Islet of Langerhans (tissue), 1 donor: ENCODE measurements at regions not wholly inside any gene's neighbourhood (a gene's known extent, or its start where the extent isn't known, plus 50 kb on each side); places are given as distances from the start of the nearest gene placed in this dataset.

Experiments
- FAIRE-seq: peaks from one replicate; lab custom pipeline; 2011; peaks lifted over from hg19 to GRCh38; lab: Jason Lieb, UNC

DNA sequence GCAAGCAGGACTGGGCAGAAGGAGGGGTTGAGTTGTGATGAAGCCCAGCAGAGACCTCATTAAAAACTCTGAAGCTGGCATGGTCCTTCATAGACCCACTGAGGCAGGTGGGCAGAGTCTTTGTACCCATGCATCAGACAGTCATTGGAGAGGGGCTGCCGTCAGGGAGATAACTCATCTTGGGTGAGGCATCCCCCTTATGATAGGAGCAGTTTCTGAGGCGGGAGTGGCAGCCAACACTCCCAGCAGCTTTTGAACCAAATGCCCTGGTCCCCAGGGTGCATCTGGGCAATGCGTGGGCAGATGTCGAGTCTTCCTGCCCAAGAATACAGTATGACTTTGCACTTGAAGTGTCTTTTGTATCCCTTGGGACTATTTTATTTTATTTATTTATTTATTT is 68.1 kb downstream of the HTR5A start:
- no peak for FAIRE-seq

DNA sequence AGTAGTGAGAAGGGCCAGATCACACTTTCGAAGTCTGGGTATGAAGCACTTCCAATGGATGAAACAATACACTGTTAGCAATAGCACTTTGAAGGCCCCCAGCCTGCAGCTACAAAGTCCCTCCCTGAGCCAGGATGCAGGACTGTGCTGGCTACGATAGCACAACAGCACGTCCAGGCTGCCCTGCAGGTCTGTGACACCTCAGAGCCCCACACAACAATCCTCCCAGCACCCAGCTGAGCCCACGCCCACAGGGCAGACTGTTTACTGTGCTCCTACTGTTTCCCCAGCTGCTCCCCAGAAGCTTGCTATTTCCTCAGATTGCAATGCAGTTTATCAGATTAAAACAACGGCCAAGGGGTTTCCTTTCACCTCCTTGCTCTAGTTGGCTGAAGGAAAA is 71.4 kb downstream of the HTR5A start:
- FAIRE-seq, result no peak

DNA sequence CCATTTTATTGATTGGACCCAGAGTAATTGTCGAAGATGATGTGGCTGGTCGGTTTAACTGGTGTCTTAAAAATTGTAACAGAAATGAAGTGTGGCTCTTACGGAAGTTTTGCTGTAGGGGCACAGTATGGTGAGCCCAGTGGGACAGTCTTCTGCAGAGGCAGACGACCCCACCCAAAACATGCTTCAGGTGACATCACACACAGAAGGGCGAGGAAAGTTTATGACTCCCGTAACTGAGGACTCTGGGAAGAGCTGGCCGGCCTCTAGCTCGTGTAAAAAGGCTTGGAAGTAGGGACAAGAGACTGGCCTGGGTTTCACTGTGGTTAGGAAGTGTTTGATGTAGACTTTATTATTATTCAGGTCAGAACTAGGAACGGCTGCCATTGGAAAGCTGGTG is 73.3 kb downstream of the HTR5A start:
- FAIRE-seq, result no peak

DNA sequence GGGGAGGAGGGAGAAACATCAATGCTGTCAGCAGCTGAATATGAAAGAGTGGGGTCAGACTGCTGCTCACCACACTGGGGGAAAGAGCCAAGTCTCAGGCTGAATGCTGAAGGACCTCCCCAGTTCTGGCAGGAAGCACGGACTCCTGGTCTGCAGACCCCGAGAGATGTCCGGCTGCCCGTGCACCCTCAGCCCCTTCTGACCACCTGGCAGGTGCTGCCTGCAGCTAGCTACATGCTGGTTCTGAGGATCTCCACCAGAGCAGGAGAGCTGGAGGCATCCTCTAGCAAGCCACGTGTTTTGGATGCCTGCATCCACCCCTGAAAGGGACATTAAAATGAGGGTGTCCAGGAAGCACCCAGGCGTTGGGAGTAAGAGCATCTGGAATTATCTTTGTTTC is 74.2 kb downstream of the HTR5A start:
- FAIRE-seq, result no peak

DNA sequence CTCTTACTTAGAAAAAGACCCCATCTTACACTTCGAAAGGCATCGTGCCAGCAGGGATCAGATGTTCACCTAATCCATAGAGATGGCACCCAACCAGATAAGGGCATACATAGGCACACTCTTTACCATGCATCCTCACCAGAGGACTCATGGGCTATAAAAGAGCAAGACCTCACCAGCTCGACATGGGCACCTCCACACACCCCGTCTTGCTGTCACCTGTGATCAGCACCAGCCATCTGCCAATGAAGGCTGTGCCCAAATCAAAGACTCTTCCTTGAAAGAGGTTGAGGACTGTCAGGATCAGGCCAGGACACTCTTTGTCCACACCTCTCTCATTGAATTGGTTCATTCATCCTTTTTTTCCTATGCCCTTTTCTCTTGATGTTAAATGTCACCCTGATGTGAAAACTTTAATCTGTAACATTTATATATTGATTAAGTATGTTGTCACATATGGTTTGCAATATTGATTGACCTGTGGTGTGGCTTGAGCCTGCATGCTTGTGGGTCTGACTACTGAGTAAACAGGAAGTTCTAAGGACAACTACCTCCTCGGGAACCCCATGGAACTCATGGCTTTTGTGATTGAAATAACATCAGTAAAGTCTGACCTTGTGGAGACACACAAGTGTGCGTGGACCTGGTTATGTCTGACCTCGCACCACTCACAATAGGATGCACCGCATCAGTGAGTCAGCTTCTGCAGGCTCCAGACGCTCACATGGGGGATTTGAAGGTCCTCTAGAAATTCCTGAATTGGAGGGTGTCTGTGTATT is 75.5 kb downstream of the HTR5A start:
- no peak for FAIRE-seq

DNA sequence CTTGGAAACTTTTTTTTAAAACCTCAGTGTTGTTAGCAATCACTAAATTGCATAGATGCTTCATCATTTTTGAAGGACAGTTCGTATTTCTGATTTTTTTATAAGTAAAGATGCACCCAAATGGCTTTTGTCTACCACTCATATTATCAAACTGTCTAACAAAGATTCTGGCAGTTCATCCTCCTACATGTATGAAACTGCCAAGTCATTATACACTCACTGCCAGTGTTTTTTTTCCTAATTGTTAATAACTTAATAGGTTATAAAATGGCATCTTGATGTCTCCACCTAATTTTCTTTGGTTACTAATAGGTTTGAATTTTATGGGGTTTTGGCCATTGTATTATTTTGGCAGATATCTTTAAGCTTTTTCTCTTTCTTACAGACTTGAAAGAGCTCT is 77.0 kb downstream of the HTR5A start:
- no peak for FAIRE-seq

DNA sequence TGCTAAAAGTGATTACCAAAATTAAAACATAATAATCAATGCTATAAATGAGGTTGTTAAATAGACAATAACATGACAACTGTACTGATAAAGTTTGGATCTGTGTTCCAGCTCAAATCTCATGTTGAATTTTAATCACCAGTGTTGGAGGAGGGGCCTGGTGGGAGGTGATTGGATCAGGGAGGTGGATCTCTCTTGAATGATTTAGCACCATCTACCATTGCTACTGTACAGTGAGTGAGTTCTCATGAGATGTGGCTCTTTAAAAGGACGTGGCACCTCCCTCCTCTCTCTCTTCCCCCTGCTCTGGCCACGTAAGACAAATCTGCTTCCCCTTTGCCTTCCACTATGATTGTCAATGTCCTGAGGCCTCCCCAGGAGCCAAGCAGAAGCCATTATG is 77.5 kb downstream of the HTR5A start:
- FAIRE-seq, result no peak

DNA sequence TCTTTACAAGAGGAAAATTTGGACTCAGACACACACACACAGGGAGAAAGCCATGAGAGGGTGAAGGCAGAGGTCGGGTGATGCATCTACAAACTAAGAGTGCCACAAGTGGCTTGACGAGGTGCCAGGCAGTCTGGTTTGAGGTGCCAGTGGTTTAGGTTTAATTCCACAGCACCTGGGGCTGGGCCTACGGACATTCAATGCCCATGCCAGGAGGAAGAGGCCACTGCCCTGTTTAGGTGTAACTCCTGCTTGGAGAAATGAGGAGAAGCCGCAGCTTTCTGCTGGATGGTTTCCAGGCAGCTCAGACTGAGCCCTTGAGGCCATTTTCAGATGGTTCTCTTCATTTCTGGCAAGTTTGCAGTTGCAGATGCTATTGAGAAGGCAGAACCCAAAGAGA is 83.6 kb downstream of the HTR5A start:
- no peak for FAIRE-seq

DNA sequence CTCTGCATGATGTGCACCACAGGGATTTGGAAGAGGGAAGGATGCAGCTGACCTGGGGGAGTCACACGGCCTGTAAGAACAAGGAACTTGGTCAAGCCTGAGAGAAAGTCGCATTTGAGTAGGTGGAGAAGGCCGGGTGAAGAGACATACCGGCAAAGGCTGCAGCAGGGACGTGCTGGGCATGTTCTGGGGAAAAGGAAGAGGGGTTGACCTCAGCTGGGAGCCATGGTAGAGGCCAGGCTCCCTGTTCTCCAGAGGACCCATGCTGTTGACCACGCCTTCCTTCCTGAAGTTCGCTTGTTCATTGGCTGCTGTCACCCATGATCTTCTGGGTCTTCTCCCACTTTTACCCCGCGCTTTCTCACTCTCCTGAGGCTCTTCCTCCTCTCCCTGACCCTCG is 84.5 kb downstream of the HTR5A start:
- FAIRE-seq, result no peak

DNA sequence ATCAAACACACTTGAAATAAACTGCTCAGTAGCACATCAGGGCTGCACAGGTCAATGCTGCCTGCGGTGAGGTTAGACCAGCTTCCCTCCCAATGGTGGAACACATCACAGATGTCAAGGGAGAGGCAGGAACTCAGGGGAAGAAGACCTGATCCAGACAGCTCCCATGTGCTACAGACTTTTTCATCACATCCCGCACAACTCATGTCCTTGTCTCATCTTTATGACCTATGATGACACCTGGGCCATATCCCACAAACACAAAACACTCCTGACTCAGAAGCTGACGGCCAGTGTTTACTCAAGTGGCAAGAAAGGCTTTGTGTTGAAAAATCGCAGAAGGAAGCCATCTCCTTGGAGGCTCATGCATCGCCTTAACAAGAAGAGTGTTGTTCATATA is 91.6 kb downstream of the HTR5A start:
- no peak for FAIRE-seq

DNA sequence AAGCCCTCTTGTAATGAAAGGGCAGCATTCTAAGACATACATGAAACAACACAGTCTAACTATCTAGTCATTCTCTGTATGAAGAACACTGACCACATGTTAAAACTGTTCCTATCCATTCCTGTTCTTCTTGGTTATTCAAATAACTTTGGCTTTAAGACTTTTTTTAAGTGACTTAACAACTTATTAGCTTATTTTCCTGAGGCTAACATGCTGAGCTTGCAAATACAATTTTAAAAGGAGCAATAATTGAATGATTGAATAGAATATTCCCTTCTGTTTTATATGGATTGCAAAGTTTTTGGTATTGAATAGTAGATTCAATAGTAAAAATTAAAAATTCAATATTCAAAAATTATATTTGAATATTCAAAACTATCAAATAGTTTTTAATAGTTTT is 92.3 kb downstream of the HTR5A start:
- no peak for FAIRE-seq

DNA sequence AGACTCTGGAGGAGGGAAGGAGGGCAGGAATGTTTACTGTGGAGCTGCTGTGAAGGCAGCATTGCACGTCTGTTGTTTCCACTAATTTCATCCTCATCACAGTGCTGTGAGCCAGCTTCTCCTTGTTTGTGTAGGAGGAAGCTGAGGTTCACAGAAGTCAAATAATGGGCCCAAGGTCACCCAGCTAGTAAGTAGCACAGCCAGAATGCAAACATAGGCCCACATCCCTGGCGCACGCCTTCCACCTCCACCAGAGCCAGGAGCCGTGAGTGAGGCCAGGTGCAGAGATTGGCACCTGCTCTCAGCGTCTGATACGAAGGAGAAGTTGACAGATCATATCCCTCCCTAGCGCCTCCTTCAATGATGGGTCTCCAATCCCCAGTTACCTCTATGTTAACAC is 93.6 kb downstream of the HTR5A start:
- no peak for FAIRE-seq

DNA sequence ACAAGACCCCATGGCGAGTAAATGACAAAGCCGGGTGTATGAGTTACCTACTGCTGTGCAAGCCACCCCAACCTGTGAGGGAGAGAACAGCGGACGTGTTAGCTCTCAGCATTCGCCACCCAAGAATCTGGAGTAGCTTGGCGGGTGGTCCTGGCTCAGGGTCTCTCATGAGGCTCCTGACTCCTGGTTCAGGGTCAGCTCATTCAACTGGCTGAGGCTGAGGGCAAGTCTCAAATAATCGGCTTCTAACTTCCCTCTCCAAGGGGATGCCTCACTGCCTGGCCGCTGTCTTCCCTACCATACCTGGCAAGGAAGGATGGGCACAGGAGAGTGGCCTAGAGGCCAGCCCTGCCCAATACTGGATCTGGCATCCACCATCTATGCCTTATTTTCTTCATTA is 94.2 kb downstream of the HTR5A start:
- no peak for FAIRE-seq

DNA sequence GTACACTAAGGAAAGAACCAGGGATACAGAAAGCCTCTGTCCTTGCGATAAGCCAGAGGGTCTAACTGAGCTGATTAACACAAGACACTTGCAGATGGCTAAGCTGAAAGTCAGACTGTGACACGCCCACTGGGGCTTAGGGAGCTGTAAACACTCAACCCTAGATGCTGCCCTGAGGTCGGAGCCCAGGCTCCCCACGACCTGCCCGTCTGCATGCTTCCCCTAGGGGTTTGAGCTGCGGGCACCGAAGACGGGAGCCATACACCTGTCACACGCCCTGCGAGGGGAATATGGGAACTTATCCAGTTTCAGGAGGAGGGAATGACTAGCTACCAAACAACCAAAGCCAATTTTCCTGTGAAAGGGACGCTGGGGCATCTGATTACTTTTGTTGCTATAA is 96.0 kb downstream of the HTR5A start:
- FAIRE-seq, result no peak

DNA sequence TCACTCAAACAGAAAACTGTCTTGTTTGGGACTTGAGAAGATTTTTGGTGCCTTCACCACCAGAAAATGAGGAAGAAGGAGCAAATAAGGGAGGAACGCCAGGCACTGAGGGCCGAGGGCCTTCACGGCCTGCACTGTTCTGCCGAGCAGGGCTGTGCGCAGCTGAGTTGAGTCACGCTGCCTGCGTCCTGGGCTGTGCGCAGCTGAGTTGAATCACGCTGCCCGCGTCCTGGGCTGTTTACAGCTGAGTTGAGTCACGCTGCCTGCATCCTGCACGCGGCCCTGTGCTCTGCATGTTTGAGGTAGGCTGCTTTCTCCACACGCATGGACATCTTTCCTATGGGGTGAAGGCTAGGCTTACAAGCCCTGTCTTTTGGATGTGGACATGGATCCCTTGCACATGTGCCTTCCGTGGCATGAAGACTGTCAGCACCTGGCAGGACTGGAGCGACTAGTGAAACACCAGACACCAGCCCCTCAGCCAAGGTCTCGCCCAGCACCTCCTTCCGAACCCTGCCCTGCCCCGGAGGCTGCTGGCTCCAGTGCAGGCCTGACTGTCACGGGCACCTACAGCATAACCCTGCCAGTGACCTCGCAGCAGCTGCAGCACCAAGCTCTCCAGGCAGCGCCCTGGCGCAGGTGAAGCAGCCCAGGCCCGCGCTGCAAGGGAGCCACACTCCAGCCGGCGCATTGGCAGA is 96.7 kb downstream of the HTR5A start:
- no peak for FAIRE-seq

DNA sequence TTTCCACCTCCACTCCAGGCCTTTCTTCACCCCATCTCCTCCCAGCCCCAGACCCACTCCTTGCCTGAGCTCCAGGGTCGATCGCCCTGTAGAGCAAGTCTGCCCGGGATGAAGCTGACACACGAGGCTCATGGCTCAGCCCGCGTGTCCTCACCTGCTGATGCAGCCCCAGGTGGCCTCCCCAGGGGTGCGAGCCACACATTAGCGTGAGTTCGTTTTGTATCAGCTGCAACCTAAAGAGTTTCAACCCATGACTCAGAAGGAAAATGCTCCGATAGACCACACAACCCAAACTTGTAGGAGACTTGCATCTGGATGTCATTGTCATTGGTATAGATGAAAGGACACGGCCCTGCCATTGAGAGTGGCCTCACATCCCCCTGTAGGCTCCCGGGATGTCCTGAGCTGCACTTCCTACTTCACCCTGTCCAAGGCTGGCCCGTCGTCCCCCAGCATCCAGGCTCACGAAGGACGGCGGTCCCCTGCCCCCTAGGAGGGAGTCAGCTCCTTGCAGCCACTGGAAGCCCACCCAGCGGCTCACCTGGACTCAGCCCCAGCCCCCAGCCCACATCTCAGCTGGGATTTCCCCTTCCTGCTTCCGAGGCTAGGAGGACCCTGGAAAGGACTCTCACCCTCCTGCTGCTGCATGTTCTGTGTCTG is 97.7 kb downstream of the HTR5A start:
- FAIRE-seq, result no peak

DNA sequence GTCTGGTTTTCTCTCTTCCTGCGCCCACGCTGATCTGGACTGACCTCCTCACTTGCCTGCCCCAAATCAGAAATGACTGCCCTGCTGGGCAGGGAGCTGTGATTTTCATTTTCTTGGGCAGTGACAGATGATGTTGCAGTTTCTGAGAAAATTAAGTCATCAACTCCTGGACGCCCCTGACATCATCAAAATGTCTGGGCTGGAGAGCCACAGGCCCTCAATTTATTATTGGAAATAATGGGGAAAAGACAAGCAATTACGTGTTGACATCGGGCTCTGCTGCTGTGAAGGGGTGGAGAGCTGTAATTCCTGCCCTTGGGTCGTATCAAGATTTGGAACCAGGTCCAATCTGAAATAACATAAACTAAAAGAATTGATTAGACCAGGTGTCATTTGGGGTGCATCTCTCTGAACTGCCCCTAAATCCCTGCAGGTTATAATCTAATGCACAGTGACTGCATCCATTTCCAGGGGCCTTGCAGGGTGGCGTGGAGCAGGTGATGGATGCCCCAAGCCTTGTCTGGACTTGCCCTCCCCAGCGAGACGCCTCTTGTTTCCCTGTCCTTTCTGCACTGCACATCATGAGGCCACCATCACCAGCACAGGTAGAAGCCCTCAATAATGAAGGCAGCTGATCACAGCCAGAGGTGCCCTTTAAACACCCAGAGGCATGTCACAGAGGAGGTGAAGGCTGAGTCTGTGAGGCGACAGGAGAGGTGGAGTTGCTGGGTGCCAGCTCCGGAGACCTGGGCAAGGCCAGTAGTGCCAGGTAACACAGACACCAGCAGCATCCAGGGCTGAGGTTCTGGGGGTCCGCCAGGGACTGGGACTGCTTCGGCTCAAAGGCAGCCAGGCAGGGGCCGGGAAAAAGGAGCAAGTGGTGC is 98.7 kb downstream of the HTR5A start:
- FAIRE-seq, result no peak

DNA sequence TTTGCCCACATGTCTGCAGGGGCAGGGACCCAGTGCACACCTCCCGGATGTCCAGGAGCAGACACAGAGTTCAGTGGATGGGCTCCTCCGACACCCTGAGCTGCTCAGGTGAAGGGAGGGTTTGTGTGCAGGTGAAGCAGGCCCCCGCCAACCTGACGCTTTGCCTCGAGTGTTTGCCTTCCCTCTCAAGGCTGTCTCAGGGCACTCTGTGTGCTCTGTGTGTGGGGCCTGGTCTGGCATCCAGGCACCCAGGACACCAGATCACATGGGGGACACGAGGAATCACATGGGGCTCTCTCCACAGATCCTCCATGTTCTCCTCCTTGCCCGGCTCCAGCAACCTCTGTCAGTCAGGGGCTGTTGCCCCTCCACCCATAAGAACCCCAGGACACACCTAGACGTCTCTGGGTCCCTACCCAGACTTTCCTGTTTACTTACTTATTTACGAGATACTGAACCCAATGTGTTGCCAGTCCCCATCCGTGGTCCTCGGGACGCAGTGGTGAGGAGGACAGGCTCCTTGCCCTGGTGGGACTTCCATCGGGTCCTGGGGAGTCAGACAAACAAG is 99.5 kb downstream of the HTR5A start:
- no peak for FAIRE-seq

DNA sequence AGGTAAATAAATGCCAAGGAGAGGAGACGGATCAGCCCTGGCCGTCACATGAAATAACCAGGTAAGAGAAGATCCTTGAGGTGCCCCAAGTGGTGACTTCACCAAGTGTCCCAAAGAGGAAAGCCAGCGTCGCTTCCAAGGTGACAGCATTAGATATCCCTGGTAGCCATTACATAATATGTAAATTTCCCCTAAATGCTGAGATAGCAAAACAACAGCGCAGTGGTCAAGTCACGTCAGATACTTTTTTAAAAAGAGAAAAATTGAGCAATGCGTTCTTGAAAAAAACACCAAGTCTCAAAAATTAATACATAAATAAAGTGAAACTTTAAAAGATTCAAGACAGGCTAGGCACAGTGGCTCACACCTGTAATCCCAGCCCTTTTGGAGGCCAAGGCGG is 100.2 kb downstream of the HTR5A start:
- no peak for FAIRE-seq

DNA sequence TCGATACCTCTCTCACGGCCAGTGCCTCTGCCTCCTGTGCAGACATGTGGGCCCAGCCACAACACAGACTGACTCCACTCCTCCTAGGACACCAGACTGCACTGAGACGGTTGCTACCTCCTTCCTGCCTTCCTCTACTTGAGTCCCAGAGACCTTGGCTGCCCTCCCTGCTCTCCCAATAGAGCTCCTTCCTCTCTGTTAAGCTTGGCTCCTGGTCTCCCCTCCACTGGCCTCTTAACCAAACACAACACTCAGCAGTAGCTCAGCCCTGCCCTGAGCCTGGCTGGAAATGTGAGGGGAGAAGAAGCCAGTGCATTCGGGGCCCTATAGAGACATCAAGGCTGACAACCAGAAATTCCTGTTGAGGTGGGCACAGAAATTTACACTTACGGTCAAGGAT is 102.0 kb downstream of the HTR5A start:
- FAIRE-seq, result no peak

DNA sequence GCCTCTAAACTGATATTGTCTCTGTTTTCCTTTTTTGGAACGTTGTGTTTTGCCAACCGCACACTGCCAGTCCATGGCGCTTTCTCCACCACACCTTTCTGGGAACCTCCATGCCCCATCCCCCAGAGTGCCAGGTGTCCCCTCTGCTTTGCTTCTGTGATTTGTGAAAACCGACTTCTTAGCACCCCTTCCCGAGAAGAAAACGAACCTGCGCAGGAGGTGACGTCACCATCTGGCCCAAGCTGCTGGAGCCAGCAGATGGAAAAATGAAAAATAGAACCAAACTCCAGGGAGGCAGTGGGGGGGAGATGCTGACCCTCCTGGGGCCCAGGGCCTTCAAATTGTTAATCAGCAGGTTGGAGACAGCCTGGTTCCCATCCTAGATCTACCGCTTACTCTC is 103.8 kb downstream of the HTR5A start:
- FAIRE-seq, result no peak

DNA sequence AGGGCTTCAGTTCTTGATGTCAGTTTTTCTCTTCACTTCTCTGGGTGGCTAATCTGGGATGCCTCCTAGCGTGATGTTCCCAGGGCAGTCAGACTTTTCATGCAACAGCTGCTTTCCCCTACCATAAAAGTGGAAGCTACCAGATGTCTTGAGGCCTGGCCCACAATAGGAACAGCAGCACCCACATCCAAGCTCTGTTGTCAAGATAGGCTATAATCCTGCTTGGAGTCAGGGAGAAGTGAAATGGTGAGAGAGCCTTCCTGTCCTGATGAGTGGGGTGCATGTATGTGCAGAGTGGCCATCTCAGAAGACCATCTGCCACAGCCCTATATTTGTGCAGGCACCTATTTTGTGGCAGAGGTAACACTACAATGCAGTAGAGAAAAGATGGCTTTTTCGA is 108.0 kb downstream of the HTR5A start:
- FAIRE-seq, result no peak
